ENCODE measurements at regions not wholly inside any gene's neighbourhood (a gene's known extent, or its start where the extent isn't known, plus 50 kb on each side); places are given as distances from the start of the nearest gene placed in this dataset.

DNA sequence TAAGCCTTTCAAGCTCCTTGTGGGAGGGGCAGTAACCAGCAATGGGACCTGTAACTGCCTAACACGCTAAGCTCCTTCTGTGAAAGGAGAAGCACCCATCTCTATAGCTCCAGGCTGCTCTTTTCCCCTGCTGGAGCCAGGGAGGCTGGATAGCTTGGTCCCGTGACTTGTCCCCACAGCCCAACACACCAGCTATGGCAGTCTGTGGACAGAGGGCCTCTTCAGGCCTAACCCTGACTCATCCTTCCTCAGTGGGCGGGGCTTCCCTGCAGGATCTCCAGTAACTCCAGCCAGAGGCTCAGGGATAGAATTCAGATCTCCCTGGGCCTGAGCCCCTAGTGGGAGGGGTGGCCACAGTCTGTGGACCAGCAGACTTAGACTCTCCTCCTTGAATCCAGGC lies 1290.1 kb downstream of the PCDH7 start:
- no peak overlapping the region for H3K27ac Mint-ChIP-seq
- H4K91ac ChIP-seq (ENCODE audit: insufficient read length, low read depth, low read length): no peak overlapping the region
- no peak overlapping the region for H2AFZ ChIP-seq (ENCODE audit: low read length)

More for the DNA sequence above, 1290.1 kb downstream of the PCDH7 start:
- no peak overlapping the region for H2BK5ac ChIP-seq (ENCODE audit: insufficient read length, low read length)
- no peaks in the 10 kb centered on the region for H3K79me1 ChIP-seq (ENCODE audit: insufficient read depth, low read depth, low read length, poor library complexity, severe bottlenecking)
- H3K18ac ChIP-seq (ENCODE audit: insufficient read length, low read depth, low read length): no peak overlapping the region
- H2AK5ac ChIP-seq (ENCODE audit: insufficient read length, low read length): no peak overlapping the region
- no peak overlapping the region for H3K9ac ChIP-seq (ENCODE audit: extremely low read depth, insufficient read length, low read length)
- no peak overlapping the region for H2BK15ac ChIP-seq (ENCODE audit: low read depth, low read length)
- Mint-ChIP-seq H3K9me3 (no peaks in the 10 kb centered on the region), H3K4me3 (no peak overlapping the region), H3K36me3 (ENCODE audit: insufficient read depth in 1 of 3, low read depth in 3 of 3) (no peaks in the 10 kb centered on the region), H3K4me1 (no peaks in the 10 kb centered on the region), H3K27me3 (ENCODE audit: low read depth) (no peaks in the 10 kb centered on the region)
- H4K20me1 ChIP-seq (ENCODE audit: control insufficient read depth, insufficient read depth, insufficient read length): no peaks in the 10 kb centered on the region
- H3T11ph ChIP-seq (ENCODE audit: low read length): no peak overlapping the region
- no peak overlapping the region for H4K8ac ChIP-seq (replicated peaks; ENCODE audit: insufficient read length, low read depth, low read length)
- no peaks in the 10 kb centered on the region for H3K4me1 ChIP-seq (ENCODE audit: insufficient read depth, low read length)
- no CpG with 5 or more reads among the region's 3 CpGs for WGBS (ENCODE audit: extremely low coverage, insufficient read length, low lambda C conversion rate)
- TF ChIP-seq CTCF (conservative IDR thresholded peaks at IDR 0.05): no peak
- peak; percentile 63 for DNase-seq
- no peak overlapping the region for H3K4me2 ChIP-seq (ENCODE audit: insufficient read depth, insufficient read length, low read length)
- no peak overlapping the region for H3K14ac ChIP-seq (ENCODE audit: insufficient read depth, low read length)
- no peaks in the 10 kb centered on the region for H3K27me3 ChIP-seq (ENCODE audit: insufficient read depth, low read length)
- no peak overlapping the region for H2BK120ac ChIP-seq (ENCODE audit: low read depth, low read length, poor library complexity, severe bottlenecking)
- no peak overlapping the region for H2BK20ac ChIP-seq (ENCODE audit: low read depth, low read length, poor library complexity, severe bottlenecking)
- no peak overlapping the region for H3K4ac ChIP-seq (ENCODE audit: low read depth, low read length)
- no peaks in the 10 kb centered on the region for H3K9me3 ChIP-seq (ENCODE audit: control insufficient read depth, low read depth, low read length)
- no peak overlapping the region for H3K23ac ChIP-seq (ENCODE audit: insufficient read length, low read depth, low read length)
- H3K79me2 ChIP-seq (ENCODE audit: insufficient read depth, low read length): no peaks in the 10 kb centered on the region
- H2BK12ac ChIP-seq (ENCODE audit: insufficient read length, low read depth, low read length): no peak overlapping the region
- no peak overlapping the region for H3K56ac ChIP-seq (ENCODE audit: insufficient read length, low read depth, low read length)
- H4K5ac ChIP-seq (ENCODE audit: insufficient read length, low read depth, low read length): no peak overlapping the region
- H3K23me2 ChIP-seq (ENCODE audit: insufficient read length, low read depth, low read length, poor library complexity, severe bottlenecking): no peaks in the 10 kb centered on the region
- H3K27ac ChIP-seq (ENCODE audit: insufficient read length, low read depth, low read length): no peak overlapping the region

Data from H9 (cell line).